ENCODE measurements at regions not wholly inside any gene's neighbourhood (a gene's known extent, or its start where the extent isn't known, plus 50 kb on each side); places are given as distances from the start of the nearest gene placed in this dataset.
A peak's percentile ranks its signal among the peaks of the same experiment; 100 is the strongest.

- 0 out of 2 replicates have a peak, but pooled peaks cover 4% of the 10 kb centered on the region for H3F3A ChIP-seq (ENCODE audit: insufficient read depth, low read depth)
- H3K27ac ChIP-seq, result no peak overlapping the region
- no peak for DNase-seq
- peaks cover 9% of the 10 kb centered on the region for H3K4me1 ChIP-seq (replicated peaks; ENCODE audit: insufficient read depth)
- TF ChIP-seq CTCF (conservative IDR thresholded peaks at IDR 0.05) (no peak), EZH2 (IDR thresholded peaks at IDR 0.05; ENCODE audit: low read depth) (no peak)
- H3K4me2 ChIP-seq, result no peak overlapping the region
- intact Hi-C loops (cut with micrococcal nuclease; ENCODE audit: unreplicated experiment), result no loop called here
- no peaks in the 10 kb centered on the region for H3K79me2 ChIP-seq (ENCODE audit: low read depth)
- H3K27me3 ChIP-seq (ENCODE audit: insufficient read depth, low read depth), result no peaks in the 10 kb centered on the region
- H3K9me3 ChIP-seq (ENCODE audit: insufficient read depth, low read depth), result no peaks in the 10 kb centered on the region
- H3K36me3 ChIP-seq (ENCODE audit: low read depth), result no peaks in the 10 kb centered on the region
- no peak overlapping the region for H3K4me3 ChIP-seq
- CTCF ChIA-PET, result no interaction called here
- no peaks in the 10 kb centered on the region for H4K20me1 ChIP-seq (ENCODE audit: insufficient read depth)
- no TSS peak for BruUV-seq (replicated peaks)
- no peaks in the 10 kb centered on the region for H3K9me2 ChIP-seq (ENCODE audit: insufficient read depth)
- H2AFZ ChIP-seq, result no peak overlapping the region
- POLR2A ChIA-PET (ENCODE audit: unreplicated experiment), result no interaction called here
Measured at GRCh38 chrX:139121616-139122286, 408.8 kb upstream of the F9 start.

GRCh38 chrX:139120760-139121159 is 409.2 kb upstream of the FGF13 start:
- peak; percentile 9 to 67 for DNase-seq

GRCh38 chrX:139113708-139114107 is 402.2 kb upstream of the FGF13 start:
- no peaks in the 10 kb centered on the region; the same call in 1 of the 2 replicates for H3K9me3 ChIP-seq (ENCODE audit: insufficient read depth, low read depth)
- peak overlapping the region; percentile 55; the same call in 1 of the 2 replicates for H2AFZ ChIP-seq
- H3K27ac ChIP-seq, result no peak overlapping the region
- intact Hi-C loops (cut with micrococcal nuclease; ENCODE audit: unreplicated experiment), result no loop called here
- H3K27me3 ChIP-seq (ENCODE audit: insufficient read depth, low read depth), result no peaks in the 10 kb centered on the region
- no peaks in the 10 kb centered on the region for H3K36me3 ChIP-seq (ENCODE audit: low read depth)
- POLR2A ChIA-PET (ENCODE audit: unreplicated experiment), result no interaction called here
- H3K79me2 ChIP-seq (ENCODE audit: low read depth), result no peaks in the 10 kb centered on the region
- no peaks in the 10 kb centered on the region for H3F3A ChIP-seq (ENCODE audit: insufficient read depth, low read depth)
- DNase-seq, result no peak
- CTCF ChIA-PET, result no interaction called here
- no peak overlapping the region for H3K4me2 ChIP-seq
- BruUV-seq (replicated peaks), result no TSS peak
- no peak for TF ChIP-seq CTCF (conservative IDR thresholded peaks at IDR 0.05)
- TF ChIP-seq EZH2 (IDR thresholded peaks at IDR 0.05; ENCODE audit: low read depth), result no peak
- H3K4me1 ChIP-seq (replicated peaks; ENCODE audit: insufficient read depth), result no peaks in the 10 kb centered on the region
- no peak overlapping the region for H3K4me3 ChIP-seq
- H3K9me2 ChIP-seq (ENCODE audit: insufficient read depth), result no peaks in the 10 kb centered on the region
- H4K20me1 ChIP-seq (ENCODE audit: insufficient read depth), result no peaks in the 10 kb centered on the region

More at GRCh38 chrX:139120760-139121159, 409.2 kb upstream of the FGF13 start:
- Histone ChIP-seq H3K36me3 (ENCODE audit: low read depth) (no peaks in the 10 kb centered on the region), H3K27me3 (ENCODE audit: insufficient read depth, low read depth) (no peaks in the 10 kb centered on the region), H2AFZ (no peak overlapping the region), H3K27ac (peak overlapping the region; percentile 4; the same call in 1 of the 2 replicates), H3K4me1 (replicated peaks; ENCODE audit: insufficient read depth) (peaks cover 9% of the 10 kb centered on the region), H3K4me3 (no peak overlapping the region), H3K4me2 (0 out of 2 replicates have a peak overlapping the region, but pooled peaks have one; percentile 0), H3K9me3 (ENCODE audit: insufficient read depth, low read depth) (no peaks in the 10 kb centered on the region), H4K20me1 (ENCODE audit: insufficient read depth) (no peaks in the 10 kb centered on the region), H3F3A (ENCODE audit: insufficient read depth, low read depth) (0 out of 2 replicates have a peak, but pooled peaks cover 4% of the 10 kb centered on the region), H3K79me2 (ENCODE audit: low read depth) (no peaks in the 10 kb centered on the region), H3K9me2 (ENCODE audit: insufficient read depth) (no peaks in the 10 kb centered on the region)
- ChIA-PET CTCF (no interaction called here), POLR2A (ENCODE audit: unreplicated experiment) (no interaction called here)
- no peak for TF ChIP-seq CTCF (conservative IDR thresholded peaks at IDR 0.05)
- no peak for TF ChIP-seq EZH2 (IDR thresholded peaks at IDR 0.05; ENCODE audit: low read depth)
- BruUV-seq (replicated peaks), result no TSS peak
- intact Hi-C loops (cut with micrococcal nuclease; ENCODE audit: unreplicated experiment), result no loop called here
